ENCODE measurements at regions not wholly inside any gene's neighbourhood (a gene's known extent, or its start where the extent isn't known, plus 50 kb on each side); places are given as distances from the start of the nearest gene placed in this dataset.

GRCh38 chr6:95081231-95081630 is 496.1 kb upstream of the MANEA start:
- intact Hi-C loops (cut with micrococcal nuclease) (no loop called here), in situ Hi-C loops (cut with MboI) (loop anchor here (5.0 kb wide), 1 partner anchor 69 kb away; no protein-coding TSS in a partner anchor)
- no peaks in the 10 kb centered on the region for H3K79me2 ChIP-seq (ENCODE audit: control insufficient read depth, insufficient read depth, low read length)
- no peak overlapping the region for H2AFZ ChIP-seq (ENCODE audit: low read depth, low read length)
- no peak for ATAC-seq
- 0% methylated on average over 2 of the region's 2 CpGs for WGBS (ENCODE audit: insufficient coverage, low coverage, missing lambda C conversion rate)
- H3K9ac ChIP-seq (ENCODE audit: insufficient read depth in 1 of 2, low read depth in 2 of 2, low read length in 2 of 2) = no peak overlapping the region
- ChIA-PET POLR2A (no interaction called here), CTCF (ENCODE audit: low intra/inter-chr PET ratio) (no interaction called here)
- H3K4me3 ChIP-seq = no peak overlapping the region
- H3K27me3 ChIP-seq (ENCODE audit: control insufficient read depth in 2 of 2, insufficient read depth in 2 of 2, low read length in 2 of 2) = no peaks in the 10 kb centered on the region
- no peaks in the 10 kb centered on the region for H3K9me1 ChIP-seq (ENCODE audit: control insufficient read depth, insufficient read depth, low read length)
- no peak overlapping the region for H3K27ac ChIP-seq (ENCODE audit: extremely low read depth, low read depth, low read length)
- FAIRE-seq = no peak
- no peak overlapping the region for H3K4me2 ChIP-seq (ENCODE audit: insufficient read depth, low read length)
- BruUV-seq (replicated peaks) = no TSS peak
- no peaks in the 10 kb centered on the region for H4K20me1 ChIP-seq (replicated peaks; ENCODE audit: control insufficient read depth, insufficient read depth, low read length)
- TF ChIP-seq RNF219 (CRISPR knock-in tag; IDR thresholded peaks at IDR 0.05) (no peak), ZNF274 (IDR thresholded peaks at IDR 0.05; ENCODE audit: borderline replicate concordance, low read depth, low read length) (no peak)
- H3K9me3 ChIP-seq (replicated peaks; ENCODE audit: control insufficient read depth, insufficient read depth, low read depth, low read length) = no peaks in the 10 kb centered on the region
- no peaks in the 10 kb centered on the region for H3K4me1 ChIP-seq (replicated peaks in 1 of 2; ENCODE audit: control insufficient read depth in 2 of 2, insufficient read depth in 2 of 2, low read length in 2 of 2)
- no peaks in the 10 kb centered on the region for H3K36me3 ChIP-seq (ENCODE audit: control insufficient read depth, insufficient read depth, low read length)
- no peak for DNase-seq (ENCODE audit: extremely low read depth in 1 of 4, low spot score in 3 of 4)

- Histone ChIP-seq H3K36me3 (ENCODE audit: control insufficient read depth, insufficient read depth, low read length) (no peaks in the 10 kb centered on the region), H2AFZ (ENCODE audit: low read depth, low read length) (no peak overlapping the region), H3K9me3 (replicated peaks; ENCODE audit: control insufficient read depth, insufficient read depth, low read depth, low read length) (no peaks in the 10 kb centered on the region), H3K27ac (ENCODE audit: extremely low read depth, low read depth, low read length) (no peak overlapping the region), H3K4me2 (ENCODE audit: insufficient read depth, low read length) (no peak overlapping the region), H3K27me3 (ENCODE audit: control insufficient read depth in 2 of 2, insufficient read depth in 2 of 2, low read length in 2 of 2) (no peaks in the 10 kb centered on the region), H4K20me1 (replicated peaks; ENCODE audit: control insufficient read depth, insufficient read depth, low read length) (no peaks in the 10 kb centered on the region), H3K9ac (ENCODE audit: insufficient read depth in 1 of 2, low read depth in 2 of 2, low read length in 2 of 2) (no peak overlapping the region), H3K9me1 (ENCODE audit: control insufficient read depth, insufficient read depth, low read length) (no peaks in the 10 kb centered on the region), H3K4me3 (no peak overlapping the region), H3K79me2 (ENCODE audit: control insufficient read depth, insufficient read depth, low read length) (no peaks in the 10 kb centered on the region), H3K4me1 (replicated peaks in 1 of 2; ENCODE audit: control insufficient read depth in 2 of 2, insufficient read depth in 2 of 2, low read length in 2 of 2) (no peaks in the 10 kb centered on the region)
- no peak for FAIRE-seq
- 0% methylated on average over 2 of the region's 2 CpGs for WGBS (ENCODE audit: insufficient coverage, low coverage, missing lambda C conversion rate)
- in situ Hi-C loops (cut with MboI) = loop anchor here (5.0 kb wide), 1 partner anchor 70 kb away; no protein-coding TSS in a partner anchor
- ATAC-seq = no peak
- ChIA-PET CTCF (ENCODE audit: low intra/inter-chr PET ratio) (no interaction called here), POLR2A (no interaction called here)
- DNase-seq (ENCODE audit: extremely low read depth in 1 of 4, low spot score in 3 of 4) = no peak
- TF ChIP-seq C11orf30 (IDR thresholded peaks at IDR 0.05; ENCODE audit: low read depth) = peak; percentile 42; the same call in 1 of the 2 replicates
- 0 out of 2 replicates have a peak, but pooled peaks have one; percentile 11 for TF ChIP-seq MAFG (tag; conservative IDR thresholded peaks at IDR 0.05)
- TF ChIP-seq POLR2G (IDR thresholded peaks at IDR 0.05; ENCODE audit: low read depth, low read length) = no peak
- TF ChIP-seq ZNF316 (IDR thresholded peaks at IDR 0.05) = peak; percentile 58
- no peak for TF ChIP-seq CBX1 (IDR thresholded peaks at IDR 0.05; ENCODE audit: low read depth)
- peak; percentile 29; the same call in 1 of the 2 replicates for TF ChIP-seq MAFF (IDR thresholded peaks at IDR 0.05; ENCODE audit: low read length)
- no TSS peak for BruUV-seq (replicated peaks)
- intact Hi-C loops (cut with micrococcal nuclease) = no loop called here
These were observed 495.4 kb upstream of the MANEA start for GRCh38 chr6:95081949-95082348.
